Activated T-cell treated with anti-CD3 and anti-CD28 coated beads, Interleukin-2, amount 50 U/mL, for 24 hours (primary cell): ENCODE measurements at regions not wholly inside any gene's neighbourhood (a gene's known extent, or its start where the extent isn't known, plus 50 kb on each side); places are given as distances from the start of the nearest gene placed in this dataset.

Experiments
- DNase-seq: peaks from one replicate; pipeline ENCODE4 v3.0.0-alpha.2; 2020
- H3K27ac Mint-ChIP-seq: 2 replicates; pipeline ENCODE4 v1.8.0; 2020; ENCODE audit warnings: mild to moderate bottlenecking, mixed read lengths
- H3K27me3 Mint-ChIP-seq: 2 replicates; pipeline ENCODE4 v1.8.0; 2020; ENCODE audit warnings: mixed read lengths
- H3K36me3 Mint-ChIP-seq: 2 replicates; pipeline ENCODE4 v1.8.0; 2020; ENCODE audit warnings: low read depth, mixed read lengths
- H3K4me1 Mint-ChIP-seq: 2 replicates; pipeline ENCODE4 v1.8.0; 2020; ENCODE audit warnings: low read depth, mixed read lengths
- H3K4me3 Mint-ChIP-seq: 2 replicates; pipeline ENCODE4 v1.8.0; 2020; ENCODE audit warnings: mild to moderate bottlenecking, moderate library complexity, mixed read lengths
- H3K9me3 Mint-ChIP-seq: 2 replicates; pipeline ENCODE4 v1.8.0; 2020; ENCODE audit warnings: mixed read lengths

DNA sequence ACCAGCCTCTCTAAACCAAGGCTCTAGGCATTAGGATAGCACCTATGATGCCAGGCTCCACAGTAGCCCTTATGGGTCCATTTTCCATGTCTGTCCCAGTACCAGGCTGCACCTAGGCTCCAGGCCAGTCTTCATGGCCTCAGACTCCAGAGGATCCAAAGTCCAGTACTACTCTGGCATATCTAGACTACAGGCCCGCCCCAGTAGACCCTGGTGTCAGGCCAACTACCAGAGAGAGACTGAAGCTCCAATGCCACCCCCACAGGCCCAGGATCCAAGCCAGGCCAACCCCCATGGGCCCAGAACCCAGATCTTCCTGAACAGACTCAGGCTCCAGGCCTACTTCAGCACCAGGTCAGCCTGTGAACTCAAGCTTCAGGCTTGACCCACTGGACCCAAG lies 287.0 kb downstream of the KCNC2 start:
- H3K9me3 Mint-ChIP-seq, result peaks cover 12% of the 10 kb centered on the region
- H3K27me3 Mint-ChIP-seq, result no peaks in the 10 kb centered on the region
- no peaks in the 10 kb centered on the region for H3K4me1 Mint-ChIP-seq
- H3K4me3 Mint-ChIP-seq, result no peak overlapping the region
- no peak for DNase-seq
- no peaks in the 10 kb centered on the region for H3K36me3 Mint-ChIP-seq
- H3K27ac Mint-ChIP-seq, result no peak overlapping the region

DNA sequence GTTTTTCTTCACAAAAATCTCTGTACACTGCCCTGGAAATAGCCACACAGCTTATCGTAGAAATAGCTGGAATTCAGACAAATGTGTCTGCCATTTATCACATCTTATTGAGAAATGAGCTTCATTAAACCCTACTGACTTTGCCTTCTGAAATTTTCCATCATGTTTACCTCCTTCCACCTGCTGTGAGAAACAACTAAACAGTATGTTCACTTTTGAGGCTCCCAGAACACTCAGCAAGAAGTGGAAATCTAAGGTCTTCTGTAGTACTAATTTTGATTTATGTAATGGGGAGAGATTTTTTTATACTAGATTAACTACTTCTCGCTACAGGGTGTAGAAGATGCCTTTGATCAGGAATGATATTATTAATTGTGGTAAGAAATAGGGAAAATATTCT lies 268.0 kb downstream of the KCNC2 start:
- no peak for DNase-seq
- Mint-ChIP-seq H3K27me3 (no peaks in the 10 kb centered on the region), H3K4me1 (peaks cover 14% of the 10 kb centered on the region), H3K9me3 (no peaks in the 10 kb centered on the region), H3K4me3 (no peak overlapping the region), H3K36me3 (no peaks in the 10 kb centered on the region), H3K27ac (no peak overlapping the region)

- no peaks in the 10 kb centered on the region for H3K27me3 Mint-ChIP-seq
- no peak overlapping the region for H3K4me3 Mint-ChIP-seq
- no peaks in the 10 kb centered on the region for H3K9me3 Mint-ChIP-seq
- H3K4me1 Mint-ChIP-seq, result peaks cover 16% of the 10 kb centered on the region
- no peak for DNase-seq
- no peaks in the 10 kb centered on the region for H3K36me3 Mint-ChIP-seq
- no peak overlapping the region for H3K27ac Mint-ChIP-seq
Measured at GRCh38 chr12:74945771-74946198, 263.9 kb downstream of the KCNC2 start.

DNA sequence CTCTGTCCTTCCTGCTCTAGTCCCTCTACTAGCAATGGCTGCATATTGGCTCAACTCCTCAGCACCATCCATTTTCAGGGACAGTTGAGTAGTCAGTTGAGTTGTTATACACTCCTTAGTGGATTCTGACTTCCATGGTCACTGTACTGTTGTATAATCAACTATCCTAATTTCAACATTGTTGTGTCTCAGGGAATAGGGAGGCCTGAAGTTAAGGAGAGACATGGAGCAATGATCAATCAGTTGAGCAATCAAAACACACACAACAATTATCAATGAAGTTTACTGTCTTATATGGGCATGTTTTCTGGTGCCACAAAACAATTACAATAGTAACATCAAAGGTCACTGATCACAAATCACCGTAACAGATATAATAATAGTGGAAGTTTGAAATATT lies 255.9 kb downstream of the KCNC2 start:
- Mint-ChIP-seq H3K27ac (no peak overlapping the region), H3K27me3 (no peaks in the 10 kb centered on the region), H3K9me3 (peaks cover 3% of the 10 kb centered on the region), H3K4me1 (no peaks in the 10 kb centered on the region), H3K4me3 (no peak overlapping the region), H3K36me3 (no peaks in the 10 kb centered on the region)
- no peak for DNase-seq

GRCh38 chr12:74957231-74957630 lies 252.4 kb downstream of the KCNC2 start:
- Mint-ChIP-seq H3K4me1 (no peaks in the 10 kb centered on the region), H3K27ac (no peak overlapping the region), H3K4me3 (no peak overlapping the region)

GRCh38 chr12:74957634-74958033 lies 252.0 kb downstream of the KCNC2 start:
- H3K4me3 Mint-ChIP-seq, result no peak overlapping the region
- no peak for DNase-seq
- H3K4me1 Mint-ChIP-seq, result no peaks in the 10 kb centered on the region
- H3K27ac Mint-ChIP-seq, result no peak overlapping the region
- no peaks in the 10 kb centered on the region for H3K27me3 Mint-ChIP-seq
- H3K9me3 Mint-ChIP-seq, result peaks cover 3% of the 10 kb centered on the region
- H3K36me3 Mint-ChIP-seq, result no peaks in the 10 kb centered on the region

More at GRCh38 chr12:74957231-74957630, 252.4 kb downstream of the KCNC2 start:
- Mint-ChIP-seq H3K36me3 (no peaks in the 10 kb centered on the region), H3K27me3 (no peaks in the 10 kb centered on the region), H3K9me3 (peaks cover 3% of the 10 kb centered on the region)
- DNase-seq, result no peak

DNA sequence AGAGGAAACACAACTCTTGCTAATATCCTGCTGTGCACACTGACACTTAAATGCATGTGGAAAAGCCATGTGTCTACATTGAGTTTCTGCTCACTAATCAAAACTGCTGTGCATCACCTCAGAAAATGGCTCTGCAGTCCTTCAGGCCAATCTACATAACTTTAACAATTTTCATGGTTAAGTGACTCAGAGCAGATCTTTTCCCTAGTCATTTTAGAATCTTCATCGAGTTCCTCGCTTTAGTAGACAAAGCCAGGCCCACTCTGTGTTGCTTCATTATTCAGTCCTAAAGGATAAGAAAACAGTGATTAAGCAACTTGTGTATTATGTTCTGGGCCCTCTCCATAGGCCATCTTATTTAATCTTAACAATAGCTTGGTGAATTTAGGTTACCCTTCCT lies 250.0 kb downstream of the KCNC2 start:
- H3K27me3 Mint-ChIP-seq, result no peaks in the 10 kb centered on the region
- no peak for DNase-seq
- no peaks in the 10 kb centered on the region for H3K36me3 Mint-ChIP-seq
- no peak overlapping the region for H3K27ac Mint-ChIP-seq
- no peak overlapping the region for H3K4me3 Mint-ChIP-seq
- no peaks in the 10 kb centered on the region for H3K4me1 Mint-ChIP-seq
- H3K9me3 Mint-ChIP-seq, result peaks cover 3% of the 10 kb centered on the region

- Mint-ChIP-seq H3K9me3 (no peaks in the 10 kb centered on the region), H3K36me3 (no peaks in the 10 kb centered on the region), H3K4me3 (no peak overlapping the region), H3K27me3 (no peaks in the 10 kb centered on the region), H3K4me1 (no peaks in the 10 kb centered on the region), H3K27ac (no peak overlapping the region)
- DNase-seq, result no peak
Measured at GRCh38 chr12:74963304-74963703, 246.3 kb downstream of the KCNC2 start.

- H3K27me3 Mint-ChIP-seq, result no peaks in the 10 kb centered on the region
- no peak for DNase-seq
- H3K9me3 Mint-ChIP-seq, result no peaks in the 10 kb centered on the region
- no peaks in the 10 kb centered on the region for H3K36me3 Mint-ChIP-seq
- H3K4me1 Mint-ChIP-seq, result no peaks in the 10 kb centered on the region
- no peak overlapping the region for H3K4me3 Mint-ChIP-seq
- no peak overlapping the region for H3K27ac Mint-ChIP-seq
Measured at GRCh38 chr12:74963867-74964331, 245.7 kb downstream of the KCNC2 start.

- no peaks in the 10 kb centered on the region for H3K27me3 Mint-ChIP-seq
- H3K4me3 Mint-ChIP-seq, result no peak overlapping the region
- H3K9me3 Mint-ChIP-seq, result no peaks in the 10 kb centered on the region
- DNase-seq, result no peak
- no peak overlapping the region for H3K27ac Mint-ChIP-seq
- H3K4me1 Mint-ChIP-seq, result no peaks in the 10 kb centered on the region
- H3K36me3 Mint-ChIP-seq, result no peaks in the 10 kb centered on the region
Measured at GRCh38 chr12:74964390-74964789, 245.2 kb downstream of the KCNC2 start.

DNA sequence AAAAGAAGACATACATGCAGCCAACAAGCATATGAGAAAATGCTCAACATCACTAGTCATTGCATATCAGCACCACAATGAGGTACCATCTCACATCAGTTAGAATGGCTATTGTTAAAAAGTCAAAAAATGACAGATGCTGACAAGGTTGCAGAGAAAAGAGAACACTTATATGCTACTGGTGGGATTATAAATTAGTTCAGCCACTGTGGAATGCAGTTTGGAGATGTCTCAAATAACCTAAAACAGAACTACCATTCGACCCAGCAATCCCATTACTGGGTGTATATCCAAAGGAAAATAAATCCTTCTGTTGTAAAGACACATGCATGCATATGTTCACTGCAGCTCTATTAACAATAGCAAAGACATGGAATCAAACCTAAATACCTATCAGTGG lies 238.4 kb downstream of the KCNC2 start:
- no peak overlapping the region for H3K27ac Mint-ChIP-seq
- H3K4me3 Mint-ChIP-seq, result no peak overlapping the region
- H3K36me3 Mint-ChIP-seq, result no peaks in the 10 kb centered on the region
- no peaks in the 10 kb centered on the region for H3K27me3 Mint-ChIP-seq
- no peaks in the 10 kb centered on the region for H3K9me3 Mint-ChIP-seq
- DNase-seq, result no peak
- H3K4me1 Mint-ChIP-seq, result no peaks in the 10 kb centered on the region

GRCh38 chr12:74977832-74978481 lies 231.7 kb downstream of the KCNC2 start:
- H3K27ac Mint-ChIP-seq, result no peak overlapping the region
- no peaks in the 10 kb centered on the region for H3K9me3 Mint-ChIP-seq
- no peaks in the 10 kb centered on the region for H3K36me3 Mint-ChIP-seq

GRCh38 chr12:74980510-74980909 lies 229.1 kb downstream of the KCNC2 start:
- no peaks in the 10 kb centered on the region for H3K36me3 Mint-ChIP-seq
- DNase-seq, result no peak
- no peaks in the 10 kb centered on the region for H3K27me3 Mint-ChIP-seq
- no peak overlapping the region for H3K27ac Mint-ChIP-seq
- no peaks in the 10 kb centered on the region for H3K4me1 Mint-ChIP-seq
- H3K4me3 Mint-ChIP-seq, result no peak overlapping the region
- no peaks in the 10 kb centered on the region for H3K9me3 Mint-ChIP-seq

More at GRCh38 chr12:74977832-74978481, 231.7 kb downstream of the KCNC2 start:
- Mint-ChIP-seq H3K4me3 (no peak overlapping the region), H3K27me3 (no peaks in the 10 kb centered on the region), H3K4me1 (no peaks in the 10 kb centered on the region)
- DNase-seq, result no peak

DNA sequence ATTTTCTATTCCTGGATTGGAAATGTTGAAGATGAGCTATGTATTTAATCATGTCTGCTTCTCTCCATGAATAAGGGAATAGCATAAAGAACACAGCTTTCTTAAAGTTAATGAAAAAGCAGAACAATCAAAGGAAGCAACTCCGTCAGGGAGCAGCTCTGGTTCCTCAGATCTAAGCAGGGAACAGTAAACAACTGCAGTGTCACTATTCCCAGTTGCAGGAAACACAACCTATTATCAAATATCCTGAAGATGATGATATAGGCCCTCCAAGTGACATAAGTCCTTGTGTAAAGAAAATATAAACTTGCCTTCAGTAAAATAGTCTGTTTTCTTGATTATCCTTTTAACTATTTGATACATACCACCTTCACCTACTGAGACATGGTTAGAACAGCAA lies 228.1 kb downstream of the KCNC2 start:
- no peak for DNase-seq
- no peaks in the 10 kb centered on the region for H3K9me3 Mint-ChIP-seq

DNA sequence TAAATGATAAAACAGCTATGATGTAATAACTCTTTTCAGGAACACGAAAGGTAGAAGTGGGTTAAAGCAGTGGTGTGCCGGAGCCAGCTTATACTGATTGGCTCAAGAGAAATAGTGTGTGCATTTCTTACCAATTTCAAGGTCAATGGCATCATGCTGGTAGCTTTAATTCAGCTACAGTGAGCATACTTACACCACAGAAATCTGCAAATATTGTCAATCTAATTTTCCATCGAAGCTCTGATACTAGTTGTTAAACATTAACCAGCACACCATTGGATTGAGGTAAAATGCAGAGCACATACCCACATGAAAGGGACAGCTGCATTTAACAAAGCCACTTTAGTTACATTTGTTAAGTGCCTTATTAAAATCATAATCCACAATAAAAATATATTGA lies 225.7 kb downstream of the KCNC2 start:
- no peaks in the 10 kb centered on the region for H3K36me3 Mint-ChIP-seq
- H3K4me3 Mint-ChIP-seq, result no peak overlapping the region
- H3K4me1 Mint-ChIP-seq, result no peaks in the 10 kb centered on the region
- no peaks in the 10 kb centered on the region for H3K9me3 Mint-ChIP-seq
- no peak overlapping the region for H3K27ac Mint-ChIP-seq
- no peaks in the 10 kb centered on the region for H3K27me3 Mint-ChIP-seq
- no peak for DNase-seq

More for the DNA sequence above, 228.1 kb downstream of the KCNC2 start:
- Mint-ChIP-seq H3K27me3 (no peaks in the 10 kb centered on the region), H3K27ac (no peak overlapping the region), H3K36me3 (no peaks in the 10 kb centered on the region), H3K4me3 (no peak overlapping the region), H3K4me1 (no peaks in the 10 kb centered on the region)

GRCh38 chr12:74984631-74985030 lies 225.0 kb downstream of the KCNC2 start:
- Mint-ChIP-seq H3K27me3 (no peaks in the 10 kb centered on the region), H3K4me1 (no peaks in the 10 kb centered on the region), H3K36me3 (no peaks in the 10 kb centered on the region), H3K9me3 (no peaks in the 10 kb centered on the region), H3K27ac (no peak overlapping the region), H3K4me3 (no peak overlapping the region)
- DNase-seq, result no peak
